Kasumi-1 (cell line): ENCODE measurements at regions not wholly inside any gene's neighbourhood (a gene's known extent, or its start where the extent isn't known, plus 50 kb on each side); places are given as distances from the start of the nearest gene placed in this dataset.
A peak's percentile ranks its signal among the peaks of the same experiment; 100 is the strongest.

Source experiments
- DNase-seq, 2 experiments: peaks; one replicate each; lab custom pipeline; 2025; lab: John Stamatoyannopoulos, UW

DNA sequence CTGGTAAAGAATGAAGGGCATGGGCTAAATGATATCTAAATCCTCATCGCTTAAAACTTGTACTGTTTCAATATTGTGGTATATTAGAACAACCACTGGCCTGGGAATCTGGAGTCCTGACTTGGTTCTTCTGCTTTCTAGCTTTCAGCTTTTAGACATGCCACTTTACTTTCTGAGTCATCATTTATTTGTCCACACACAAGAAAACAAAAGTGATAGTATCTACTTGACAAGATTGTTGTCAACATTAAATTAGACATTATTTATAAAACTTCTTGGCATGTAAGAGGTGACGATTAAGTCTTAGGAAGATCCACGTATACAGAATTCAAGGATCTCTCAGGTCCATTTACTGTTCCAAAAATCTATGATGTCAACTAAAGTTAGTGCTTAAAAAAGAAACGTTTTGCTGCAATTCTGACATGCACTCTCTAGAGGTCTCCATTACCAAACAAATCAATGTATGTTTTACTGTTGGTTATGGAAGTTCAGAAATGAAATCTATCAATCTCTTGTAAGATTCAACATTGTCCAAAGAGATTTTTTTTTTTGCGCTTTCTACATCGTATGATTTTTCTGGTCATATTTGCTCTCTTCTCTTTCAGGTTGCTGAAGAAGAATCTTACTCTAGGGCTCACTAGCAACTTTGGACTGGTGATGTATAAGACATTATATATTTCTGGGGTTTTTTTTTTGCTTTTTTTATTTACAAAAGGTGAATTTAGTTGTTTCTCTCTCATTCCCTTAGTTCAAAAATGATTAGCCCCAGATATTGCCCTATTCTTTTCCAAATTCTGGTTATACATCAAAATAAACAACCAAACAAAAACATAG is 53.6 kb upstream of the DYNC1I1 start:
- peak; percentile 26 to 34 for DNase-seq

DNA sequence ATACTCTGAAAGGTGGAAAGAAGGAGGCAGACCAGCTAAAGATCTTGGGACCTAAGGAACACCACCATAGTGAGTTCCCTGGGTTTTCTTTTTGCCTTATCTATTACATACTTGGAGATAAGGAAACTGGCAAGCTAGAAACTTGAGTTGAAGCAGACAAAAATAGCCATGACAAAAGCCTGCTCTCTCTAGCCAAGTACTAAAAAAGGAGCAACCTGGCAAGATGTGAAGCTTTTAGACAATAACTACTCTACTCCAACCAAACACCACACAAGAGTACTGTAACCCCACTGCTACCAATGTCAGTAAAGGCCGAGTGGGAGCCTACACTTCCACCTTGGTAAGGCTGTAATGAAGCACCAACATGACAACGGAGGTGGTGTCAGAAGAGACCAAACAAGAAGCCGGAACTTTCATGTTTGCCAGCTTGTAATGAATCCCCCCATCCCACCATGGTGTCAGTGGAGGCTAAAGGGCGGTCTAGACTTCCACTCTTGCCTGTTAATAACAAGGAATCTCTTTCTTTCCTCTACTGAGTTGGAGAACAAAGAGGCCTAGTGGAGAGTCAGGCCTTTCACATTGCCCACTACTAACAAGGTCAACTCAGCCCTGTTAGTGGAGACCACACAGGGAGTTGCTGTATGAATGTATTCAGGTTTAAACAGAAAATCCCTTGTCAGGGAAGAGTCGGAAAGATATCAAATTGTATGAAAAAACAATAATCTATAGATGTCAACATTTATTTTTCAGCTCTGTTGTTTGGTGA is 55.8 kb upstream of the DYNC1I1 start:
- no peak for DNase-seq

GRCh38 chr7:95715274-95715673 is 57.1 kb upstream of the DYNC1I1 start:
- no peak for DNase-seq

- no peak for DNase-seq
Observed at GRCh38 chr7:95710711-95711110, 61.6 kb upstream of the DYNC1I1 start.

DNA sequence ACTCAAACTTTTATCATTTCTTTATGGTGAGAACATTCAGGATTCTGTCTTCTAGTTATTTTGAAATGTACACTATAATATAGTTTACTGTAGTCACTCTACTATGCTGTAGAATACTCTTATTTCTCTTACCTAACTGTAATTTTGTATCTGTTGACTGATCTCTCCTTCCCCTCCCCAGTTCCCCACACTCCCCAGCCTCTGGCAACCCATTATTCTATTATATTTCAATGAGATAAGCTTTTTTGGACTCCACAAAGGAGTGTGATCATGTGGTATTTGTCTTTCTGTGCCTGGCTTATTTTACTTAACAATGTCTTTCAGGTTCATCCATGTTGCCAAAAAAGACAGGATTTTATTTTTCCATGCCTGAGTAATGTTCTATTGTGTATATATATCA is 71.4 kb upstream of the DYNC1I1 start:
- DNase-seq: no peak

DNA sequence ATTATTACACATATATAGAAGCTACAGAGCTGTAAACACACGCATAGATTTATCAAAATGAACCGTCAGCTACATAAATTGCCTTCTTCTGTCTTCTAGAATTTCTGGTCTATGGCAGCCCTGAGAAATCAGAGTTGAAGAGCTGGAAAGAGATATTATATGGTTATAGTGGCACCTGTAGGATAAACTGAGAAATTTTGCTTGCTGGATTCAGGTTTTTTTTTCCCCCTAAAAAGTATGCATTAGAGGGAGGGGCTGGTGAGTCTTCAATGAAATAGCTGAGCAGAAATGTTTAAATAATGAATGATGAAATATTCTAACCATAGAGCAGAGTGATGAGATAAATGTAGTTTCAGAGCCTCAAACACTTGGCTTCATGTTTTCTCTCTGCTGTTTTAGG is 78.0 kb upstream of the DYNC1I1 start:
- no peak for DNase-seq

- no peak for DNase-seq
Observed at GRCh38 chr7:95693551-95694333, 78.6 kb upstream of the DYNC1I1 start.

DNA sequence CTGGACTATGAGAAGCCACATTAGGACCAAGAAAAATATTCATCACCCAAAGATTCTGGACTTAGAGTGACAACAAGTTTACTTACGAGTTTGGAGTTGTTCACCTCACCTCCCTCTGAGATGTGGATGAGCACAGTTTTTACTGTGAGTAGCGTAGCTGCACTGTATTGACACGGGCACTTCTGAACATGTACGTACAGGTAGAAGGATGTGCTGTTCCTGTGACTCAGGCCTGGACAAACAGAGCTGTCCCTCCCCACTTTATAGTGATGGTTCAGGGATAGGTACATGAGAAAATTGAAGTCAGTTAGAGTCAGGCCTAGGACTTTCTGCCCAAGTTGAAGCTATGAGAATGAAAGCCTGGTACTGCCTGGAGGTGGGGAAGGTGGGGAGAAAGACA is 80.9 kb upstream of the DYNC1I1 start:
- DNase-seq: no peak

GRCh38 chr7:95690367-95690947 is 81.9 kb upstream of the DYNC1I1 start:
- peak; percentile 53 to 56 for DNase-seq

GRCh38 chr7:95688931-95689495 is 83.3 kb upstream of the DYNC1I1 start:
- no peak for DNase-seq

- DNase-seq: peak; percentile 26 to 45
Observed at GRCh38 chr7:95687759-95688343, 84.5 kb upstream of the DYNC1I1 start.

- peak; percentile 42 to 62 for DNase-seq
Observed at GRCh38 chr7:95686109-95686508, 86.2 kb upstream of the DYNC1I1 start.

DNA sequence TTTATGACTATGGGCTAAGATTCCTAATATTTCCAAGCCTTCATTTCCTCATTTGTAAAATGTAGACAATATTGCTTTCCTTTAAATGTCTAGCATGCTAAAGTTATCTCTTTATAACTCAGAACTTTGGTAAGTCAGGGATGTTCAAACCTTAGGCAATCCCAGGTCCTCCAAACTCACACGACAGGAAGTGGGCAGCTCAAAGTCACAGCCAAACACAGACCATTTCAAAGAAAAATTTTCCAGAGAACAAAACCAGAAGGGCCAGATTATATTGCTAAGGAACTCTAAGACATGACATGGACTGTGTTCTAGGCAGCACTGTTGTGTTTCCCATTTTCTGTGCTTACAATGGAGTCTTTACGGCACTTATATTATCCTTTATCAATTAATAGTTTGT is 87.8 kb upstream of the DYNC1I1 start:
- no peak for DNase-seq

GRCh38 chr7:95684037-95684436 is 87.7 kb upstream of the PDK4 start:
- DNase-seq: peak; percentile 27 to 46

DNA sequence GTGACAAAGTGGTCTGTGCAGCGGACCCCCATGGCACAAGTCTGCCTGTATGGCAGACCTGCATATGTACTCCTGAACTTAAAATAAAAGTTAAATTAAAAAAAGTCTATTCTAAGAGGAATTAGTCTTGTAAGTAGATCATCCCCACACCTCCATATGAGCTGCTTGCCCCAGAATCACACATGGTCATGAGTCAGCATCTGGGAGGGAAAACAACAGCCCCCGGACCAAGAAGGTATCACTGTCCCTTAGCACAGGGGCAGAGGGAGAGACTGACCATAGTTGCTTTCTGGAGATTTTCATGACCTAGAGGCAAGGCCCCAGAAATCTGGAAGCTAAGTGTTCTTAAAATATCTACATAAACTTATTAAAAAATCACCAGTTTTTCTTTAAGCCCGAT is 86.6 kb upstream of the PDK4 start:
- DNase-seq: no peak

DNA sequence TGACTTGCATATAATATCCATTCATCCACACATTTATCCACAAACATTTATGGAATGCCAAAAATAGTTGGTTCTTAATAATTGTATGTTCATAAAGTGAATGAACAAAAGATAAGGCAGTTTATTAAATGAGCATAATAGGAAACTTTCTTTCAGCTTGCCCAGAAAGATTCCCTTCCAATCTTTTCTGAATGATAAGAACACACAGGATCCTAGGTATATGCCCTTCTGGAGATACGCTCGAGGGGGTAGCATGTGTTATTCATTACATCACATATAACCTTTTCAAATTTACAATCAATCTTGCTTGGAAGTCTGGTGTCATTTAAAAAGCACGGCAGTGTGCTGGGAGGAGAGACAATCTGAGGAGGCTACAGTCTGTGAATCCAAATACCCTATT is 80.4 kb upstream of the PDK4 start:
- no peak for DNase-seq

DNA sequence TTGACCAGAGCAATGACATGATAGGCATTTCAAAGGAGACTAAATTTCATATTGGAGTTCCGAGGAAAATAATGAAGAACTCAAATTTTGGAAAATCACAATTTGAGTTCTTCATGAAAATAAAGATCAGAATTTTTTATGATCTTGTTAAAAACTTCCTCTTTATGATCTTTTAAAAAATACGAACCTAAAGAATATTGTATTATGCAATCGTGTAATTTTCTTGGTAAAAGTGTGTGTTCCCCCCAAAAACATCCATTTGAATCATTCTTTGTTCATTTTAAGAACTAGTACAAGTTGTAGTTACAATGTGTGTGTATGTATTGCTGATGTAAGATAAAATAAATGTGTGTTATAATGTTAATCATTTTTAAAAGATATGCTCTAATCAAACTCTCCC is 79.3 kb upstream of the PDK4 start:
- DNase-seq: no peak

DNA sequence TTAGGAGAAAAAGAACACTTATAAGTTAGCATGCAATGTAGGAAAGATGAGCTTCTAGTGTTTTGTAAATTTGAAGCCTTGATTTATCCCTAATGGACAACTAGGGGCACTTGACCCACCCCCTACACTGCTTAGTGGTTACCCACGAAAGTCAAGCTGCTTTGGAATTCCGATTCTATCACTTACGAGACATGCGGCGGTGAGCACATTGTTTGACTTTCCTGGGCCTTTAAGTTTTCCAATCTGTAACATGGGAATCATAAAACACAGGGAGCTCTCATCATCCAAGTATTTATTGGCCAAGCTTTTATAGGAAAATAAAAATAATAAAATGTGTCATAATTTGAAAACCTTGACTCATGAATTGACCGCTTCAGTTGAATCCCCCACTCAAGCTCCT is 78.7 kb upstream of the PDK4 start:
- DNase-seq: no peak

- DNase-seq: no peak
Observed at GRCh38 chr7:95674101-95674500, 77.8 kb upstream of the PDK4 start.

DNA sequence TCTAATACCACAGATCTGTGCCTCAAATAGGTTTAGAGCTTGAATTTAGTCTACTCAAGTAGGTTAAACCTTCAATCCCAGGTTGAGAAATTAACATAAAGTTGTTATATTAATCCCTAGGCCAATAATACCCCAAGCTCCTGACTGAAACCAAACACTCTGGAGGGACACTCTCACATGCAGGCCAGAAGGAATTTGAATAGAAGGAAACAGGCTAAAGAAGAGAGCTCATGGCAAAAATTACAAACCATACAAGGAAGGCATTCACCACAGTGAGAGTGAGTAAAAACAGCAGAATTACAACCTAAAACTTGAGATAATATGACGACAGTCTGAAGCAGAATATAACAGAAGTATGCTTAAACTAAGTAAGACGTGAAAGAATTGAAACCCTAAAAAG is 76.1 kb upstream of the PDK4 start:
- no peak for DNase-seq

GRCh38 chr7:95669513-95669912 is 73.2 kb upstream of the PDK4 start:
- no peak for DNase-seq
